MCF 10A (cell line): ENCODE measurements at regions not wholly inside any gene's neighbourhood (a gene's known extent, or its start where the extent isn't known, plus 50 kb on each side); places are given as distances from the start of the nearest gene placed in this dataset.
A peak's percentile ranks its signal among the peaks of the same experiment; 100 is the strongest.
"Not testable (repeated sequence)": the region's sequence is repeated elsewhere in the genome, so short reads cannot be mapped to it uniquely, and the experiment has no call there.

Source experiments
- BruUV-seq: library from RNA; stranded (reverse); fragments of 400-500 nt; replicated peaks from 2 replicates; lab custom pipeline; 2021; lab: Mats Ljungman, UMichigan
- CTCF ChIA-PET: fragments of 300-600 bp; sonication (Branson Sonifier 250); formaldehyde crosslinking; extraction: SDS; loops from one replicate; lab custom pipeline; 2021; ENCODE audit warnings: antibody characterized with exemption, inconsistent platforms; lab: Yijun Ruan, JAX
- POLR2A ChIA-PET: fragments of 300-600, 350-650 bp; sonication (Branson Sonifier 250); formaldehyde crosslinking; extraction: SDS; loops from one replicate; lab custom pipeline; 2020; ENCODE audit warnings: antibody characterized with exemption, inconsistent platforms; lab: Yijun Ruan, JAX
- DNase-seq: peaks from one replicate; pipeline ENCODE4 v3.0.0-alpha.2; 2018; ENCODE audit not compliant: unreplicated experiment
- H3K27ac Mint-ChIP-seq: one replicate; pipeline ENCODE4 v1.8.0; 2022; ENCODE audit warnings: mild to moderate bottlenecking, low read depth, mixed read lengths; ENCODE audit not compliant: unreplicated experiment
- H3K27me3 Mint-ChIP-seq: one replicate; pipeline ENCODE4 v1.8.0; 2022; ENCODE audit warnings: mixed read lengths; ENCODE audit not compliant: insufficient read depth, unreplicated experiment
- H3K36me3 Mint-ChIP-seq: one replicate; pipeline ENCODE4 v1.8.0; 2022; ENCODE audit warnings: mild to moderate bottlenecking, moderate library complexity, mixed read lengths; ENCODE audit not compliant: insufficient read depth, unreplicated experiment
- H3K4me1 Mint-ChIP-seq: one replicate; pipeline ENCODE4 v1.8.0; 2022; ENCODE audit warnings: mixed read lengths; ENCODE audit not compliant: insufficient read depth, unreplicated experiment
- H3K4me3 Mint-ChIP-seq: one replicate; pipeline ENCODE4 v1.8.0; 2022; ENCODE audit warnings: mild to moderate bottlenecking, moderate library complexity, mixed read lengths; ENCODE audit not compliant: unreplicated experiment
- H3K9me3 Mint-ChIP-seq: one replicate; pipeline ENCODE4 v1.8.0; 2022; ENCODE audit warnings: mixed read lengths; ENCODE audit not compliant: unreplicated experiment
- intact Hi-C: fragments of 100-400 bp; cut with micrococcal nuclease; formaldehyde crosslinking; loops from 2 replicates; pipeline ENCODE4 v1.14.1; 2022
- TF ChIP-seq, protein P1 (sequence below): fragments of 200-600 bp; IDR thresholded peaks from one replicate; pipeline ENCODE4 v1.8.0; 2022; ENCODE audit warnings: antibody characterized with exemption, mild to moderate bottlenecking; ENCODE audit not compliant: unreplicated experiment

DNA sequence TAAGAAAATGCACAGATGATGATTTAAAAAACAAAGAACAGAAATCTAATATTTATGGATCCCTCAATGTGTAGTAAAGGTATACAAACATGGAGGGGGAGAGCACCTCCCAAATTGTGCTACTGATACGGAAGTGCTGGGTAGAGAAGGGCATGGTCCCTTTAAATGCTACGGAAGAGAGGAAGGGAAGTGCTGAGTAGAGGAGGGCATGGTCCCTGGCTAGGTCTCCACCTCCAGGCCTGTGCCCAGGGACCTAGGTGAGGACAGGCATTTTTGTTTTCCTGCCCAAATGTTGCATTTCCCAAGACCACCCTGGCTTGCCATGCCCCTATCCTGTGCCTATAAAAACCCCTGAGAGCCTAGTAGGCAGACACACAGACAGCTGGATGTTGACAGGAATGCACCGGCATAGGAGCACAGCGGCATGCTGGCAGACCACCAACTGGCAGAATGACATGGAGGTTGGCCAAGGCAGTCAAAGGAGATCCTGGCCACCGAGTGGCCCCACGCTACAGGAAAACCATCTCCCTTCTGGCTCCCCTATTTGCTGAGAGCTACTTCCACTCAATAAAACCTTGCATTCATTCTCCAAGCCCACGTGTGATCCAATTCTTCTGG lies 62.1 kb upstream of the SPDL1 start:
- ChIA-PET CTCF (no interaction called here), POLR2A (interaction anchor here (0.6 kb wide), 1 partner anchor 229 kb away, joined by 3 read pairs; no protein-coding TSS in a partner anchor)
- no TSS peak for BruUV-seq
- no peak overlapping the region for H3K4me3 Mint-ChIP-seq
- H3K36me3 Mint-ChIP-seq = no peaks in the 10 kb centered on the region
- no peak overlapping the region for H3K27ac Mint-ChIP-seq
- H3K4me1 Mint-ChIP-seq = no peaks in the 10 kb centered on the region
- intact Hi-C loops = no loop called here
- DNase-seq = peak; percentile 18
- peaks cover 16% of the 10 kb centered on the region for H3K9me3 Mint-ChIP-seq
- TF ChIP-seq, protein P1, sequence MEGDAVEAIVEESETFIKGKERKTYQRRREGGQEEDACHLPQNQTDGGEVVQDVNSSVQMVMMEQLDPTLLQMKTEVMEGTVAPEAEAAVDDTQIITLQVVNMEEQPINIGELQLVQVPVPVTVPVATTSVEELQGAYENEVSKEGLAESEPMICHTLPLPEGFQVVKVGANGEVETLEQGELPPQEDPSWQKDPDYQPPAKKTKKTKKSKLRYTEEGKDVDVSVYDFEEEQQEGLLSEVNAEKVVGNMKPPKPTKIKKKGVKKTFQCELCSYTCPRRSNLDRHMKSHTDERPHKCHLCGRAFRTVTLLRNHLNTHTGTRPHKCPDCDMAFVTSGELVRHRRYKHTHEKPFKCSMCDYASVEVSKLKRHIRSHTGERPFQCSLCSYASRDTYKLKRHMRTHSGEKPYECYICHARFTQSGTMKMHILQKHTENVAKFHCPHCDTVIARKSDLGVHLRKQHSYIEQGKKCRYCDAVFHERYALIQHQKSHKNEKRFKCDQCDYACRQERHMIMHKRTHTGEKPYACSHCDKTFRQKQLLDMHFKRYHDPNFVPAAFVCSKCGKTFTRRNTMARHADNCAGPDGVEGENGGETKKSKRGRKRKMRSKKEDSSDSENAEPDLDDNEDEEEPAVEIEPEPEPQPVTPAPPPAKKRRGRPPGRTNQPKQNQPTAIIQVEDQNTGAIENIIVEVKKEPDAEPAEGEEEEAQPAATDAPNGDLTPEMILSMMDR = no peak
- no peaks in the 10 kb centered on the region for H3K27me3 Mint-ChIP-seq

DNA sequence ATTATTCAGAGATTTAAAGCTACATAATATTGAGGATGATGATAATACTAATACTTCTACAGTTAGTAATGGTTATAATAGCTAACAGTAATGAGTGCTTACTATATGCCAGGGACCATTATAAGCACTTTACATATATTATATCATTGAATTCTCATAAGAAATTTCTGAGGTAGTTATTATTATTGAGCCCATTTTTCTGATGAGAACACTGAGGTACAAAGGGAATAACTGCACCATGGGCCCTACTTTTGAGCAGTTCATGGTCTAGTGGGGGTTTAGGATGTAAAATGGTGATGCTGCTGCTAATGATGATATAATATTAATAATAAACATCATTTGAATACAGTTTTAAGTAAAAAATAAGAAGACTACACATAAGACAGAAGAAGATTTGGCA lies 64.2 kb upstream of the SPDL1 start:
- BruUV-seq = no TSS peak
- no peak overlapping the region for H3K27ac Mint-ChIP-seq
- H3K4me3 Mint-ChIP-seq = no peak overlapping the region

DNA sequence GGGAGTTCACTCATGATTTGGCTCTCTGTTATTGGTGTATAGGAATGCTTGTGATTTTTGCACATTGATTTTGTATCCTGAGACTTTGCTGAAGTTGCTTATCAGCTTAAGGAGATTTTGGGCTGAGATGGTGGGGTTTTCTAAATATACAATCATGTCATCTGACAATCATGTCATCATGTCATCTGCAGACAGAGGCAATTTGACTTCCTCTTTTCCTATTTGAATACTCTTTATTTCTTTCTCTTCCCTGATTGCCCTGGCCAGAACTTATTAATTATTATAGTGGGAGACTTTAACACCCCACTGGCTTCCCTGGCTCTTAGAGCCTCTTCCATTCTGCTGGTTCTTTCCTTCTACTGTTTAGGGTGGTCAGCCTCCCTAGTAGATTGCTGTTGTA lies 64.8 kb upstream of the SPDL1 start:
- CTCF ChIA-PET = interaction anchor here (1.0 kb wide), 2 partner anchors 12 to 58 kb away, joined by 3 read pairs; no protein-coding TSS in a partner anchor
- peaks cover 16% of the 10 kb centered on the region for H3K9me3 Mint-ChIP-seq
- H3K27ac Mint-ChIP-seq, POLR2A ChIA-PET, H3K4me3 Mint-ChIP-seq, DNase-seq, H3K27me3 Mint-ChIP-seq, H3K36me3 Mint-ChIP-seq, BruUV-seq, H3K4me1 Mint-ChIP-seq: not testable (repeated sequence)
- intact Hi-C loops = loop anchor here (10.0 kb wide), 1 partner anchor 204 kb away; no protein-coding TSS in a partner anchor

More for the DNA sequence above, 64.2 kb upstream of the SPDL1 start:
- TF ChIP-seq, protein P1 = no peak
- ChIA-PET CTCF (interaction anchor here (1.0 kb wide), 1 partner anchor 13 kb away, joined by 3 read pairs; no protein-coding TSS in a partner anchor), POLR2A (no interaction called here)
- intact Hi-C loops = loop anchor here (10.0 kb wide), 1 partner anchor 205 kb away; no protein-coding TSS in a partner anchor
- Mint-ChIP-seq H3K27me3 (no peaks in the 10 kb centered on the region), H3K4me1 (no peaks in the 10 kb centered on the region), H3K9me3 (peaks cover 16% of the 10 kb centered on the region), H3K36me3 (no peaks in the 10 kb centered on the region)
- DNase-seq = no peak

DNA sequence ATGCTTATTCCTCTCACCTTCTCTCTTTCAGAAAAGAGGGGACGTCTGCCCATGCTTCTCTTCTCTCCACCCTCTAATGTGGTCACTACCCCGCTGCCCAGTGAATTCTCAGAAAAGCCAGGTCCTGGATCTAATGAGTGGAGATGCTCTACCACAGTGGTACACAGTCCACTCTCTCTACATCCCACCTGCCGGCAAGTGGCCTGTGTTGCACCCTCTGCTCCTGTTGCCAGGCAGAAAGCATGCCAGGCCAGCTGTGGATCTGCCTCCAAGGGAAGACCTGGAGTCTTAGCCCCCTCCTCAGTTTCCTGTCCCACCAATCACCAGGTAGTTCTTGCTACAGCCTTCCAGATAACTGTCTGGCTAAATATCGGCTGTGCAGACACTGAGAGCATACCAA lies 71.2 kb upstream of the SPDL1 start:
- no peak for DNase-seq
- no TSS peak for BruUV-seq
- ChIA-PET CTCF (no interaction called here), POLR2A (no interaction called here)
- intact Hi-C loops = loop anchor here (10.0 kb wide), 1 partner anchor 198 kb away; no protein-coding TSS in a partner anchor
- Mint-ChIP-seq H3K27me3 (no peaks in the 10 kb centered on the region), H3K4me1 (no peaks in the 10 kb centered on the region), H3K36me3 (no peaks in the 10 kb centered on the region), H3K27ac (no peak overlapping the region), H3K4me3 (no peak overlapping the region), H3K9me3 (no peaks in the 10 kb centered on the region)
- TF ChIP-seq, protein P1 = no peak
